ENCODE measurements at regions not wholly inside any gene's neighbourhood (a gene's known extent, or its start where the extent isn't known, plus 50 kb on each side); places are given as distances from the start of the nearest gene placed in this dataset.

GRCh38 chr1:116856312-116856711, 53.4 kb upstream of the PTGFRN start:
- TF ChIP-seq CTCF (IDR thresholded peaks at IDR 0.05) (no peak), POLR2AphosphoS5 (IDR thresholded peaks at IDR 0.05; ENCODE audit: low read depth, low read length) (no peak)

All from Panc1 (cell line).